Neural cell (in vitro differentiated cells): ENCODE measurements at regions not wholly inside any gene's neighbourhood (a gene's known extent, or its start where the extent isn't known, plus 50 kb on each side); places are given as distances from the start of the nearest gene placed in this dataset.

Experiments used
- EP300 ChIP-seq: fragments of 450-650 bp; conservative IDR thresholded peaks from 2 replicates; pipeline ENCODE4 v1.6.1; 2014; ENCODE audit warnings: antibody characterized with exemption, mild to moderate bottlenecking, moderate library complexity; ENCODE audit not compliant: poor library complexity, severe bottlenecking
- EZH2 ChIP-seq: fragments of 200-600, 300-800 bp; shearing (Covaris generic), sonication (generic); IDR thresholded peaks from 2 replicates; pipeline ENCODE4 v1.6.1; 2014; ENCODE audit warnings: antibody characterized with exemption, low read length, borderline replicate concordance, mild to moderate bottlenecking; ENCODE audit not compliant: insufficient read depth, poor library complexity, severe bottlenecking
- SMC3 ChIP-seq: fragments of 450-650 bp; conservative IDR thresholded peaks from 2 replicates; pipeline ENCODE4 v1.6.1; 2014; ENCODE audit warnings: antibody characterized with exemption, mild to moderate bottlenecking, moderate library complexity; ENCODE audit not compliant: poor library complexity
- TAF1 ChIP-seq: IDR thresholded peaks from 2 replicates; pipeline ENCODE4 v1.6.1; 2012; ENCODE audit warnings: low read depth
- TF ChIP-seq, protein P1 (sequence below): fragments of 450-650 bp; IDR thresholded peaks from 2 replicates; pipeline ENCODE4 v1.5.1; 2014; ENCODE audit warnings: antibody characterized with exemption, mild to moderate bottlenecking, moderate library complexity; ENCODE audit not compliant: poor library complexity, severe bottlenecking
- TF ChIP-seq, protein P2 (sequence below): IDR thresholded peaks from 2 replicates; pipeline ENCODE4 v1.6.1; 2012; ENCODE audit warnings: borderline replicate concordance

DNA sequence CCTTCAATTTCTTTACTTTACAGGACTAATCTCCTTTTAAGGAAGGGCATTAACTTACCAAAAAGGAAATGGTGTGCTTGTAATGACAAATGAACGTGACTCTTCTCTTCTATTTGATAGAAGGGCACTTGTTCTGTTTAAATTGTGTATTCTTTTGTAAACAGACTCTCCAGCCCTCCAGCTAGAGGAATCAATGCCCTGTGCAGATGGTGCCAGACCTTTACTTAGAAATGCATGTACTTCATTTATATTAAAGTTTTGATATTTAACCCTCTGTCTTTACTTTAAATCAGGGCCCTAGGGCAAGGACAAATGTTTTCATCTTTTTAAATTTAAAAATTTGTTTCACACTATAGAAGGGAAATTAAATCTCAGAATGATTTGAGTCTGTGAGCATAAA is 355.1 kb downstream of the GBE1 start:
- TF ChIP-seq EZH2 (no peak), TAF1 (no peak), SMC3 (no peak), EP300 (no peak)
- TF ChIP-seq, protein P1, sequence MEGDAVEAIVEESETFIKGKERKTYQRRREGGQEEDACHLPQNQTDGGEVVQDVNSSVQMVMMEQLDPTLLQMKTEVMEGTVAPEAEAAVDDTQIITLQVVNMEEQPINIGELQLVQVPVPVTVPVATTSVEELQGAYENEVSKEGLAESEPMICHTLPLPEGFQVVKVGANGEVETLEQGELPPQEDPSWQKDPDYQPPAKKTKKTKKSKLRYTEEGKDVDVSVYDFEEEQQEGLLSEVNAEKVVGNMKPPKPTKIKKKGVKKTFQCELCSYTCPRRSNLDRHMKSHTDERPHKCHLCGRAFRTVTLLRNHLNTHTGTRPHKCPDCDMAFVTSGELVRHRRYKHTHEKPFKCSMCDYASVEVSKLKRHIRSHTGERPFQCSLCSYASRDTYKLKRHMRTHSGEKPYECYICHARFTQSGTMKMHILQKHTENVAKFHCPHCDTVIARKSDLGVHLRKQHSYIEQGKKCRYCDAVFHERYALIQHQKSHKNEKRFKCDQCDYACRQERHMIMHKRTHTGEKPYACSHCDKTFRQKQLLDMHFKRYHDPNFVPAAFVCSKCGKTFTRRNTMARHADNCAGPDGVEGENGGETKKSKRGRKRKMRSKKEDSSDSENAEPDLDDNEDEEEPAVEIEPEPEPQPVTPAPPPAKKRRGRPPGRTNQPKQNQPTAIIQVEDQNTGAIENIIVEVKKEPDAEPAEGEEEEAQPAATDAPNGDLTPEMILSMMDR: no peak
- TF ChIP-seq, protein P2, sequence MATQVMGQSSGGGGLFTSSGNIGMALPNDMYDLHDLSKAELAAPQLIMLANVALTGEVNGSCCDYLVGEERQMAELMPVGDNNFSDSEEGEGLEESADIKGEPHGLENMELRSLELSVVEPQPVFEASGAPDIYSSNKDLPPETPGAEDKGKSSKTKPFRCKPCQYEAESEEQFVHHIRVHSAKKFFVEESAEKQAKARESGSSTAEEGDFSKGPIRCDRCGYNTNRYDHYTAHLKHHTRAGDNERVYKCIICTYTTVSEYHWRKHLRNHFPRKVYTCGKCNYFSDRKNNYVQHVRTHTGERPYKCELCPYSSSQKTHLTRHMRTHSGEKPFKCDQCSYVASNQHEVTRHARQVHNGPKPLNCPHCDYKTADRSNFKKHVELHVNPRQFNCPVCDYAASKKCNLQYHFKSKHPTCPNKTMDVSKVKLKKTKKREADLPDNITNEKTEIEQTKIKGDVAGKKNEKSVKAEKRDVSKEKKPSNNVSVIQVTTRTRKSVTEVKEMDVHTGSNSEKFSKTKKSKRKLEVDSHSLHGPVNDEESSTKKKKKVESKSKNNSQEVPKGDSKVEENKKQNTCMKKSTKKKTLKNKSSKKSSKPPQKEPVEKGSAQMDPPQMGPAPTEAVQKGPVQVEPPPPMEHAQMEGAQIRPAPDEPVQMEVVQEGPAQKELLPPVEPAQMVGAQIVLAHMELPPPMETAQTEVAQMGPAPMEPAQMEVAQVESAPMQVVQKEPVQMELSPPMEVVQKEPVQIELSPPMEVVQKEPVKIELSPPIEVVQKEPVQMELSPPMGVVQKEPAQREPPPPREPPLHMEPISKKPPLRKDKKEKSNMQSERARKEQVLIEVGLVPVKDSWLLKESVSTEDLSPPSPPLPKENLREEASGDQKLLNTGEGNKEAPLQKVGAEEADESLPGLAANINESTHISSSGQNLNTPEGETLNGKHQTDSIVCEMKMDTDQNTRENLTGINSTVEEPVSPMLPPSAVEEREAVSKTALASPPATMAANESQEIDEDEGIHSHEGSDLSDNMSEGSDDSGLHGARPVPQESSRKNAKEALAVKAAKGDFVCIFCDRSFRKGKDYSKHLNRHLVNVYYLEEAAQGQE: no peak
